ENCODE measurements at regions not wholly inside any gene's neighbourhood (a gene's known extent, or its start where the extent isn't known, plus 50 kb on each side); places are given as distances from the start of the nearest gene placed in this dataset.

- no peak overlapping the region for H2BK20ac ChIP-seq (ENCODE audit: low read length)
- H3K4ac ChIP-seq (replicated peaks; ENCODE audit: insufficient read length, low read depth, low read length): no peak overlapping the region
- no peaks in the 10 kb centered on the region for H3K36me3 ChIP-seq (ENCODE audit: control insufficient read depth in 2 of 4, insufficient read depth in 4 of 4, low read length in 3 of 4)
- H2BK120ac ChIP-seq (replicated peaks; ENCODE audit: low read depth, low read length): no peak overlapping the region
- no peak overlapping the region for H3K14ac ChIP-seq (ENCODE audit: insufficient read length)
- H2BK15ac ChIP-seq (ENCODE audit: low read length): no peak overlapping the region
- no peak overlapping the region for H3K4me2 ChIP-seq (ENCODE audit: insufficient read depth in 1 of 2, low read depth in 2 of 2, low read length in 2 of 2)
- H3K27me3 ChIP-seq (replicated peaks in 1 of 4; ENCODE audit: control insufficient read depth in 3 of 4, extremely low read depth in 1 of 4, insufficient read depth in 3 of 4, low read length in 3 of 4): no peaks in the 10 kb centered on the region
- no peaks in the 10 kb centered on the region for H3K4me1 ChIP-seq (replicated peaks in 1 of 4; ENCODE audit: control insufficient read depth in 3 of 4, insufficient read depth in 4 of 4, low read length in 3 of 4)
- no peak overlapping the region for H2AK5ac ChIP-seq (ENCODE audit: low read depth, low read length)
- H3K4me3 ChIP-seq (ENCODE audit: extremely low read depth in 1 of 4, insufficient read depth in 2 of 4, low read depth in 3 of 4, low read length in 4 of 4): no peak overlapping the region
- no peak overlapping the region for H4K8ac ChIP-seq (ENCODE audit: extremely low read depth, insufficient read depth, low read length)
- WGBS, 2 experiments (ENCODE audit: extremely low coverage in 1 of 2, insufficient coverage in 1 of 2, insufficient read length in 1 of 2, insufficient replicate concordance in 2 of 2, low coverage in 1 of 2, low lambda C conversion rate in 2 of 2, missing lambda C conversion rate in 1 of 2): 92% methylated on average over 1 of the region's 1 CpG; no CpG with 5 or more reads in 1 of the 2 experiments
- H4K91ac ChIP-seq (replicated peaks; ENCODE audit: insufficient read length, low read length): no peak overlapping the region
- no peaks in the 10 kb centered on the region for H3K79me1 ChIP-seq (ENCODE audit: low read depth, low read length)
- CTCF ChIA-PET (ENCODE audit: partially characterized antibody): no interaction called here
- POLR2A ChIA-PET (ENCODE audit: partially characterized antibody): no interaction called here
- no peak overlapping the region for H2BK12ac ChIP-seq (ENCODE audit: low read depth, low read length)
- H3K23me2 ChIP-seq (ENCODE audit: low read depth, low read length): no peaks in the 10 kb centered on the region
- DNase-seq (ENCODE audit: low read depth in 1 of 2, low spot score in 2 of 2) (no peak), FAIRE-seq (no peak)
- no peak overlapping the region for H3K9ac ChIP-seq (replicated peaks in 1 of 4; ENCODE audit: extremely low read depth in 1 of 4, low read depth in 3 of 4, low read length in 3 of 4)
- H3K23ac ChIP-seq (ENCODE audit: insufficient read length): no peak overlapping the region
- no peak overlapping the region for H3K27ac ChIP-seq (ENCODE audit: low read depth, low read length)
- H3K9me3 ChIP-seq (ENCODE audit: insufficient read depth in 2 of 2, low read depth in 1 of 2, low read length in 1 of 2): 0 out of 4 replicates have a peak, but pooled peaks cover 0 to 2% of the 10 kb centered on the region in 2 experiments
- H3K18ac ChIP-seq (ENCODE audit: extremely low read depth, low read length): no peak overlapping the region
- no peak overlapping the region for H3K56ac ChIP-seq (replicated peaks; ENCODE audit: insufficient read length, low read depth, low read length)
- no peaks in the 10 kb centered on the region for H3K79me2 ChIP-seq (ENCODE audit: control insufficient read depth in 1 of 2, insufficient read depth in 2 of 2, low read length in 2 of 2)
- no peak overlapping the region for H2AFZ ChIP-seq (ENCODE audit: low read length)
- H4K5ac ChIP-seq (ENCODE audit: insufficient read length, low read depth, low read length): no peak overlapping the region
- H2BK5ac ChIP-seq (ENCODE audit: low read depth, low read length): no peak overlapping the region
- no peaks in the 10 kb centered on the region for H4K20me1 ChIP-seq (replicated peaks in 1 of 2; ENCODE audit: control insufficient read depth in 1 of 2, insufficient read depth in 2 of 2, low read length in 2 of 2)
- TF ChIP-seq NRF1 (IDR thresholded peaks at IDR 0.05; ENCODE audit: low read depth, low read length) (no peak), SRF (IDR thresholded peaks at IDR 0.05; ENCODE audit: low read depth, low read length) (no peak), CTBP2 (IDR thresholded peaks at IDR 0.05; ENCODE audit: borderline replicate concordance, insufficient read depth, insufficient read length, low read length) (no peak), CTCF (IDR thresholded peaks at IDR 0.05; ENCODE audit: control extremely low read depth in 1 of 3, insufficient read depth in 1 of 3, low read depth in 1 of 3, low read length in 3 of 3) (no peak), KDM5A (IDR thresholded peaks at IDR 0.05; ENCODE audit: low read length) (no peak), ASH2L (IDR thresholded peaks at IDR 0.05; ENCODE audit: low read length) (no peak), CHD1 (IDR thresholded peaks at IDR 0.05; ENCODE audit: low read depth, low read length) (no peak), MAFK (IDR thresholded peaks at IDR 0.05; ENCODE audit: low read depth, low read length) (no peak), HDAC6 (IDR thresholded peaks at IDR 0.05; ENCODE audit: low read depth, low read length) (no peak), KDM1A (IDR thresholded peaks at IDR 0.05; ENCODE audit: borderline replicate concordance, low read length) (no peak), ATF2 (IDR thresholded peaks at IDR 0.05; ENCODE audit: low read length) (no peak)
Measured at GRCh38 chr5:12566441-12566840, 662.2 kb upstream of the CTNND2 start.

Measured in H1 (cell line).